ENCODE measurements at regions not wholly inside any gene's neighbourhood (a gene's known extent, or its start where the extent isn't known, plus 50 kb on each side); places are given as distances from the start of the nearest gene placed in this dataset.

DNA sequence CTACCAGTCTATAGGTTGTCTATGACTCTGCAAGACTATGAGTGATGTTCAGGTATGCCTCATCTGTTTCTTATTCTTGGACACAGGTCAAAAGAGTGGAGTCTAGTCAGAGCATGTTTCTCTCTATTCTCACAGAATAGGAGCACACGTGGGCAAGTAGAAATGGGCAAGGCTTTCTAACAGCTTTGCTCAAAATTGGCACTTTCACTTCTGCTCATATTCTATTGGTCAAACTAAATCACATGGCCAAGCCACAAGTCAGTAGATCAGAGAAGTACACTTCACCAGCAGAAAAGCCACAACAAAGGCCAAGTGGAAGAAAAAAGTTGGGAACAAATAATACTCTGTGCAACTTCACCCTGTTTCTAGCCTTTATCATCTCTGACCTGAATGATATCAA is 354.5 kb upstream of the SYNCRIP start:
- no peaks in the 10 kb centered on the region for H3K9me3 ChIP-seq
- H3K4me3 ChIP-seq: no peak overlapping the region
- peaks cover 0 to 8% (median 4%) of the 10 kb centered on the region in 4 donors for H3K4me1 ChIP-seq
- DNase-seq: no peak
- 89% methylated on average over 1 of the region's 1 CpG for WGBS (ENCODE audit: insufficient coverage, low coverage, low lambda C conversion rate, missing lambda C conversion rate)
- no peaks in the 10 kb centered on the region for H3K27me3 ChIP-seq
- no peaks in the 10 kb centered on the region for H3K36me3 ChIP-seq
- no peak overlapping the region for H3K27ac ChIP-seq
- intact Hi-C loops (cut with DNase I): no loop called here
- ATAC-seq: no peak
- TF ChIP-seq, protein P1, sequence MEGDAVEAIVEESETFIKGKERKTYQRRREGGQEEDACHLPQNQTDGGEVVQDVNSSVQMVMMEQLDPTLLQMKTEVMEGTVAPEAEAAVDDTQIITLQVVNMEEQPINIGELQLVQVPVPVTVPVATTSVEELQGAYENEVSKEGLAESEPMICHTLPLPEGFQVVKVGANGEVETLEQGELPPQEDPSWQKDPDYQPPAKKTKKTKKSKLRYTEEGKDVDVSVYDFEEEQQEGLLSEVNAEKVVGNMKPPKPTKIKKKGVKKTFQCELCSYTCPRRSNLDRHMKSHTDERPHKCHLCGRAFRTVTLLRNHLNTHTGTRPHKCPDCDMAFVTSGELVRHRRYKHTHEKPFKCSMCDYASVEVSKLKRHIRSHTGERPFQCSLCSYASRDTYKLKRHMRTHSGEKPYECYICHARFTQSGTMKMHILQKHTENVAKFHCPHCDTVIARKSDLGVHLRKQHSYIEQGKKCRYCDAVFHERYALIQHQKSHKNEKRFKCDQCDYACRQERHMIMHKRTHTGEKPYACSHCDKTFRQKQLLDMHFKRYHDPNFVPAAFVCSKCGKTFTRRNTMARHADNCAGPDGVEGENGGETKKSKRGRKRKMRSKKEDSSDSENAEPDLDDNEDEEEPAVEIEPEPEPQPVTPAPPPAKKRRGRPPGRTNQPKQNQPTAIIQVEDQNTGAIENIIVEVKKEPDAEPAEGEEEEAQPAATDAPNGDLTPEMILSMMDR (IDR thresholded peaks at IDR 0.05): no peak
- no peak for TF ChIP-seq POLR2A (IDR thresholded peaks at IDR 0.05)

DNA sequence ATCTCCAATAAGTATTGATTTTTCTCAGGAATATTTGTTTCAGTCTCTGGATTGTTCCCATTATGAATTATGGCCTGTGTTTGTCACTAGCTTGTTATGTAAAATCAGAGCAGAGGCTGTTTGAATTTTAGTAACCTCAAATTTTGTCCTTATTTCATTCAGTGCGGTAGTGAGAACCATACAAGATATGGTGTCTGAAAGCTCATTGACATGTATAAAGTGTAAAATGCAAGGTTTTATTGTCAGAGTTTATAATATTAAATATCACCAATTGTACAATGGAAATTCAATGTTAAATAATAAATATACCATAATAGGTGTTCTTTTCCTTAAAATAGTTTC is 353.3 kb upstream of the SYNCRIP start:
- Histone ChIP-seq H3K36me3 (no peaks in the 10 kb centered on the region), H3K4me1 (peaks cover 0 to 8% (median 4%) of the 10 kb centered on the region in 4 donors), H3K27ac (peak overlapping the region in 2 of 3 donors; percentile 38 to 41), H3K9me3 (no peaks in the 10 kb centered on the region), H3K4me3 (no peak overlapping the region), H3K27me3 (no peaks in the 10 kb centered on the region)
- peak in 3 of 4 donors; percentile 38 to 54 (median 53) for ATAC-seq
- TF ChIP-seq POLR2A (IDR thresholded peaks at IDR 0.05): no peak
- TF ChIP-seq, protein P1 (IDR thresholded peaks at IDR 0.05): no peak
- intact Hi-C loops (cut with DNase I): no loop called here
- WGBS (ENCODE audit: insufficient coverage, low coverage, low lambda C conversion rate, missing lambda C conversion rate): 65% methylated on average over 1 of the region's 1 CpG
- DNase-seq: no peak

DNA sequence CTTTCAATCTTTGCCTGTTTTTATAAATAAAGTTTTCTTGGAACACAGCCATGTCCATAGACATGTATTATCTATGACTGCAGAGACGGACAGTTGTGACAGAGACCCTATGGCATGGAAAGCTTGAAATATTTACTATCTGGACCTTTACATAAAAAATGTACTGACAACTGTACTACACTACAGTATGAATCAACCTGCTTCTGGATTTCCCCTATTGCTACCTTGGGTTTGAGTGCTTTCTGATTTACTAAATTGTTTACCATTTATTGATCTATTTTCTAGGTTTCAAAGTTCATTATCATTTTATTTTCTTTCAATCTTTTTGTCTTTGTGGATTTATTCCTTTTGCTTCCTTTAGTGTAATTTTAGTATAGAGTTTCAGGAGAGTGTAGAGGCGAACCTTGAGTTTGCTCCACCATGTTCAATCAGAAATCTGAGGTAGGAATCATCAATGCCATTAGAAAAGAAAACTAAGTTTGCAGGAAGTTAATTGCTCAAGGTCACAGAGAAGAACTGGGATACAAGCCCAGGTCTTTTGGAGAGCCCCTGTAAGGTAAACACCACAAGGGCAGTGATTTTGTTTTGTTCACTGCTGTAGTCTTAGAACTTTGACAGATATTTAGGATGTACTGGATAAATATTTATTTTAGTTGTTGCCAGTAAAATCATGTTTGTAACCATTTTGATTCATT is 352.8 kb upstream of the SYNCRIP start:
- peaks cover 0 to 8% (median 4%) of the 10 kb centered on the region in 4 donors for H3K4me1 ChIP-seq
- no peaks in the 10 kb centered on the region for H3K9me3 ChIP-seq
- H3K4me3 ChIP-seq: no peak overlapping the region
- no peak for TF ChIP-seq POLR2A (IDR thresholded peaks at IDR 0.05)
- TF ChIP-seq, protein P1 (IDR thresholded peaks at IDR 0.05): no peak
- ATAC-seq (peak; percentile 85 to 98 (median 96)), DNase-seq (no peak)
- no peaks in the 10 kb centered on the region for H3K36me3 ChIP-seq
- H3K27ac ChIP-seq: peak overlapping the region in 2 of 3 donors; percentile 38 to 41
- intact Hi-C loops (cut with DNase I): no loop called here
- WGBS (ENCODE audit: insufficient coverage, low coverage, low lambda C conversion rate, missing lambda C conversion rate): 13% methylated on average over 2 of the region's 2 CpGs
- no peaks in the 10 kb centered on the region for H3K27me3 ChIP-seq

DNA sequence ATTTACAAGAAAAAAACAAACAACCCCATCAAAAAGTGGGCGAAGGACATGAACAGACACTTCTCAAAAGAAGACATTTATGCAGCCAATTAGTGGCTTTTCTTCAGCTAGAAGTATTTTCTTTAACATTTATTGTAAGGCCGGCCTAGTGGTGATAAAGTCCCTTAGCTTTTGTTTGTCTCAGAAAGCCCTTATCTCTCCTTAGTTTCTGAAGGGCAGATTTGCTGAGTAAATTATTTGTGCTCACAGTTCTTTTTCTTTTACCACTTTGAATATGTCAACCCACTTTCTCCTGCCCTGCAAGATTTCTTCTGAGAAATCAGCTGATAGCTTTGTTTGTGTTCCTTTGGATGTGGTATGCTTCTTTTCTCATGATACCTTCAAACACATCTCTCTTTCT is 344.0 kb upstream of the SYNCRIP start:
- intact Hi-C loops (cut with DNase I): no loop called here
- H3K4me1 ChIP-seq: no peaks in the 10 kb centered on the region
- no peaks in the 10 kb centered on the region for H3K27me3 ChIP-seq
- H3K27ac ChIP-seq: no peak overlapping the region
- WGBS (ENCODE audit: insufficient coverage, low coverage, low lambda C conversion rate, missing lambda C conversion rate): 79% methylated on average over 2 of the region's 2 CpGs
- H3K9me3 ChIP-seq: peaks cover 0 to 8% (median 0%) of the 10 kb centered on the region in 4 donors
- DNase-seq (no peak), ATAC-seq (no peak)
- no peak for TF ChIP-seq POLR2A (IDR thresholded peaks at IDR 0.05)
- TF ChIP-seq, protein P1 (IDR thresholded peaks at IDR 0.05): no peak
- H3K4me3 ChIP-seq: no peak overlapping the region
- H3K36me3 ChIP-seq: no peaks in the 10 kb centered on the region

All from right lobe of liver (tissue), 6 donors.